Fibroblast of the conjunctiva (primary cell): ENCODE measurements at regions not wholly inside any gene's neighbourhood (a gene's known extent, or its start where the extent isn't known, plus 50 kb on each side); places are given as distances from the start of the nearest gene placed in this dataset.
A peak's percentile ranks its signal among the peaks of the same experiment; 100 is the strongest.

ENCODE experiments used
- DNase-seq: peaks from one replicate; pipeline ENCODE4 v3.0.0-alpha.2; 2010; ENCODE audit warnings: low read depth

DNA sequence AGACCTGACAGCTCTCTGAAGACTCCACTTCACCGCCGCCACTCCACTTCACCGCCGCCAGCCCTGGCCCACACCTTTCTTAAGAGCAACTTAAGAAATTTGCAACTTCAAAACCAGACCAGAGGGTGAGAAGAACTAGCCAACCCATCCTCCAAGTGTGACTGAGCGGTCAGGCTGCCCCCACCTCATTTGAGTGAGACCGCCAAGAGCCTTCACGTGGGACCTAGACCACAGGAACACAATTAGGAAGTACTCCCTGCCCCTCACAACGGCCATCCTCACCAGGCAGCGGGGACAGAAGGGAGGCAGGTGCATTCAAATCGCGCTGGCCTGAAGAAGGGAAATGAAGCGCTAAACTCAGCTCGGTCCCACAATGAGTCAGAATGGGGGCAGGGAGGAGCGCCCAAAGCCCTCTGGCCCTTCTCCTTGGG is 156.8 kb upstream of the BCL6 start:
- no peak for DNase-seq

GRCh38 chr3:187902936-187903335 is 157.7 kb upstream of the BCL6 start:
- DNase-seq: no peak

DNA sequence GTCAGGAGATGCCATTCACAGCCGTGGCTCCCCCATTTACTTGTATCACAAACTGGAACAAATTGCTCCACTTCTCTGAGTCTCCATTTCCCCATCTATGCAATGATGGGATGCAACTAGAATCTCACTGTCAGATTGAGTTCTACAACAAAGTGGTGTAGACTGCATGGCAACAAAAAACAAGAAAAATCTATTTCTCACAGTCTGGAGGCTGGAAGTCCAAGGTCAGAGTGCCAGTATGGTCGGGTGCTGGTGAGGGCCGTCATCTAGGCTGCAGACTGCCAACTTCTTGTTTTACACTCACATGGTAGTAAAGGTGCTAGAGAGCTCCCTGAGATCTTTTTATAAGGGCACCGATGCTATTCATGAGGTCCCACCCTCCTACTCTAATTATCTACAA is 158.4 kb upstream of the BCL6 start:
- DNase-seq: no peak

DNA sequence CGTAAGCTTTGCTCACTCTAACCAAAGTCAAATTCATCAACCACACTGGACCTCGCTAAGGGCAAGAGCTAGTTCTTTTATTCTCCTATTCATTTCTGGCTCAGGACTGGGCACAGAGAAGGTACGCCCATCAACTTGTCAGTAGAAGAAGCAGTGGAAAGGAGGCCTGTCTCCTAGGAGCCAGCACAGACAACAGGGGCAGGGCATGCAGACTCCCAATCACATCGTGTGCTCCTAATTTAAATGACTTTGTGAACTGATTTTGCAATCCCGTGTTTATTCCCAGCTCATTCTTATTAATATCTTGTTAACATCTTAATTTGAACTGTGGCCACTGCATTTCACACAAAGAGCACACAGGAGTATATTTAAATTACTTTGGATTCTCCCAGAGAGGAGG is 161.1 kb upstream of the BCL6 start:
- no peak for DNase-seq

DNA sequence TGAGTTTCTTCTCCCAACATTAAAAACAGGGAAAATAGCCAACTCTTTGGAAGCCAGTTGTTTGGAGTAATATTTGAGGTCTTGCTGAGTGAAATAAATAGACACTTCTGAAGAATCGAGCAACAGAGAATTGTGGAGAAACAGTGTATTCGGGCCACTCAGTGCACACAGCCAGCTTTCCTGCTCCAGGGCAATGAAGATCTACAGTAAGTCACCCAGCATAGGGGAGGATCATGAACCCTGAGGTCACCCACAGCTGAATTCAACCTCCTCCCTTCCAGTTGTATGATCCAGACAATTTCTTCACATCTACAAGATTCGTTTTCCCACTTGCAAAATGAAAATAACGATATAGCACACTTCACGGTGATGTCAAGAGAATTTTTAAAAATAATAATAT is 161.7 kb upstream of the BCL6 start:
- DNase-seq: no peak

DNA sequence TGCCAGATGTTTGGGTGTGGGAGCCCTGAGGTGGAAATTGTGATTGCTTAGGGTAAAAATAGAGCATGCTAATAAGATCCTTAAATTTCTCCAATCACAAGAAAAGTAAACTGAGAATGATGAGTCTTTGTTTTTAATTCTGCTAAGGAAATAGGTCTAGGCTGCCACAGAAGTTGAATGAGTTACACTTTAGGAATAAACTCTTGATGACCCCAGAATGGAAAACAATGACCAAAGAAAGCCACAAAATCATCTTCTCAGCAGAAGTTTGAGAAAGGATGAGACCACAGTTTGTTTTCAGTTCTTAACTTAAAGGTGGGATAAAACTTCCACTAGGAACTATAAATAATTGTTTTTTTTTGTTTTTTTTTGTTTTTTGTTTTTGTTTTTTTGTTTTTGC is 164.6 kb upstream of the BCL6 start:
- DNase-seq: no peak

DNA sequence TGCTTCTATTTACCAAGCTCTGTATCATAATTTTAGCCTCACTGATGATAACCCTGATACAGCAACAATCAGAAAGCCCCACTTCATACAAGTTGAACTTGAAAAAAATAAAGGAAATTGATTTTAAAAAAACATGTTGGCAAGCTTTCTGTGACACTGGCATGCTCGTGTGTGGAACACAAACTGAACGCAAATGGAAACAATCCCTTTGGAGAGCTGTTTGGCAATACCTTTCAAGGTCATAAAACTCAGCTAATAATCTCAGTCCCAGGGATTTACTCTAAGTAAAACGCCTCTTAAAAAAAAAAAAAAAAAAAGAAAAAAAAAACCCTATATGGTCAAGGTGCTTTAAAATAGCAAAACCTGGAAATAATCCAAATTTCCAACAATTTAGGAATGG is 166.7 kb upstream of the BCL6 start:
- DNase-seq: no peak

DNA sequence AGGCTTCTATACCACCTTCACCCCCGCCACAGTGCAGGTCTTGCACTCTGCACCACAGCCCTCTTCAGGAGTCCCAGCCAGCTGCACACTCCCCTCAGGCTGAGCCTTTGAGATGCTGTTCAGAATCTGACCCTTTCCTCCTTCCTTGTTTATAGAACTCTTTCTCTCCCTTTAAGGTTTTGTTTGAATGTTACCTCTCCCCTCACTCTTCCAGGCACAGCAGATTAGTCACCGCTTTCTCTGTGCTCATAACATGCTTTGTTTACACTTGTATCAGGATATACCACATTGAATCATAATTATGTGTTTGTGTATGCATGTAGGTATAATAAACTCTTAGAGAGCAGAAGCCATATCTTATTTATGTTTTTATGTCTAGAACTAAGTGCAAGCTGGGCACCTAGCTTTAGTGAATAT is 168.4 kb upstream of the BCL6 start:
- DNase-seq: no peak

GRCh38 chr3:187914231-187914630 is 169.0 kb upstream of the BCL6 start:
- DNase-seq: no peak

DNA sequence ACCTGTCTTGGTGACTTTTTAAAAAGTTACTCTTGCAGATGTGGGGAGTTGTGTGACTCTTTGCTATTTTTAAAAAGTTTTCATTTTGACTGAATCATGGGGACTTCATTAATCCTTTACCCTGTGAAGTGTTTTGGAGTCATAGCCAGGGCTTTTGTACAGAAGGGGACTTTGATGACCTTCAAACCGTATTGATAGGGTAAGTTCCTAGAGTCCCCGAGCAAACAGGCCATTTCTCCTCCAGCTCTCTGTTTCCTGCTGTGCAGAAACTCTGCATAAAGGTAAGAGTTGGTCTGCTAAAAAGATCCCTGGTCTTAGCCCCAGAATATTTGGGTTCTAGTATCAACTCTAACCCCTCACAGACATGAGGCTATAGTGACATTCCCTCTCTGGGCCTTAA is 170.8 kb upstream of the BCL6 start:
- no peak for DNase-seq

- DNase-seq: no peak
Observed at GRCh38 chr3:187918081-187918644, 172.9 kb upstream of the BCL6 start.

- DNase-seq: no peak
Observed at GRCh38 chr3:187919048-187919447, 173.8 kb upstream of the BCL6 start.

DNA sequence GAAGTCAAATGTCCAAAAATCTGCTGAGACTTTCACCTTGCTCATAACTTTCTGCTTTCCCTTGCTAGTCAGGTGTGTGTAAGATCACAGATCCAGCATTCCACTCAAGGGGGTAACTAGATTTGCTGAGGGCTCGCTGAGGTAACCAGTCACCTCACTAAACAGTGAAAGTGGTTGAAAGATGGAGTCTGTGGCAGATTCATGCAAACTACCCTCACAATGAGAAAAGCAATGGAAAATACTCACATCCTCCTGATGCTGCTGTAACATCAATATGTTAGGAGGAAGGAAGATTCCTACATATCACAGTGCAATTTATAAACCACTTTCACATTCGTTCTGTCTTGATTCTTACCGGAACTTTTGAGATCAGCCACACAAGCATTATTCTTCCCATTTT is 174.3 kb upstream of the BCL6 start:
- no peak for DNase-seq

- DNase-seq: no peak
Observed at GRCh38 chr3:187920030-187920429, 174.8 kb upstream of the BCL6 start.

DNA sequence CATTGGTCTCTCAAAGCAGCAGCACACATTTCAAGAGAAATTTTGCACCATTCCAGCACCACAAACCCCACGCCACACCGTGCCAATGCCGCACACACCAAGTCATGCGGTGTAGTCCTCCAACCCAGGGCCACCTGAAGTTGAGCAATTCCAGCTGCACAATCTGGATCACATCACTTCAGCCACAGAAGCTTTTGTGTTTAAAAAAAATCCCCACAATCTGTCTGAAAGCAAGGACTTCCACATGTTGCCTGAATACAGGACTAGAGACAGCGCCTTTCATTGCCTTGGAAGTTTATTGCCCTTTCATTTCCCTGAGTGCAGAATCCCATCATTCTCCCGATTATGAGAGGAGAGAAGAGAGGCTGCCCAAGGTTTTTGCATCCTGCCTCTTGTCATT is 175.6 kb upstream of the BCL6 start:
- peak; percentile 10 for DNase-seq

DNA sequence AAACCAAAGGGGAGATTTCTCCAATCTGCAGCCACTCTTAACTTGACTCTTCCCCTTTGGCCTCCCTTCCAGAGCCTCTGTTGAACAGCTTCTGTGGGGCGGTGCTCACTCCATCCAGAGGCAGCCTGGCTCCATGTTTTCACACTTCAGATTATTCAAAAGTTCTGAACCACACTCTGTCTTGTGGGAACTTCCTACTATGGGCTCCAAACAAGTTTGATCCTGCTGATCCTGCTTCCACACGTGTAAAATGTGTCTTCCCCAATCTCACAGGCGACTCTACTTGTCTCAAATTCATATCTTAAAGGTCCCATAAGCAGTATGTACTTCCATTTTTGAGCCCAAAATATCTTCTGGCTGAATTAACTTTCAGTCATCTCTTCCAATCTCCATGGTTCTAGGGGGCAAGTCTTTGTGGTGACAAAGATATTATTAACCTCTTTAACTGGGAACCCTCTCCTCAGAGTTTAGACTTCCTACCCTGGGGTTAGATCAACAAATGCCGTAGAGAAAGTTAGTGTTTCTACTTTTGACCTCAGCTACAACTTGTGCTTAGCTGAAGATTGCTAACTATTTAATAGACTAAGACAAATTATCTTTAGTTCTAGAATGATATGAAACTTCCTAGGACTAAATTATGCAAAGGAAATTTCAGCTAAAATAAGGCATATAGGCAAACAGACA is 176.3 kb upstream of the BCL6 start:
- DNase-seq: no peak

GRCh38 chr3:187922704-187923416 is 177.6 kb upstream of the BCL6 start:
- no peak for DNase-seq

- DNase-seq: no peak
Observed at GRCh38 chr3:187924651-187925050, 179.4 kb upstream of the BCL6 start.

GRCh38 chr3:187925326-187925725 is 180.1 kb upstream of the BCL6 start:
- DNase-seq: no peak

- DNase-seq: no peak
Observed at GRCh38 chr3:187926620-187927019, 181.4 kb upstream of the BCL6 start.

DNA sequence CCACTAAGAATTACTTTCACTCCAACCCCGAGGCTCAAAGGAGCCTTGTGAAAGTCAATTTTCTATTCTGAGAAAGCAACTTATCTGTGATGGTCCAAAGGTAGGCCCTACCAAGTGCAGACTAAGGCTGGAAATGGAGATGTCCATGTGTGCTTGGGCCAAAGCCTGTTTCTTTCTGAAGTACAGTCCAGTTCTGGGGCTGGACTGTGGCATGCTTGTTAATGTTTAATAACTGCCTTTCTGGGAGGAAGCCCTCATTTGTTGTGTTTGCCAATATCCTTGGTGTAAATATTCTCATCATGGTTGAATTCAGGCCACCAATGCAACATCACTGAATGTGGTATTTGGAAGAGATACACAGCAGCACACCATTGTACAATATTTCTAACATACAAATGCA is 182.3 kb upstream of the BCL6 start:
- DNase-seq: no peak

- no peak for DNase-seq
Observed at GRCh38 chr3:187929112-187929816, 184.0 kb upstream of the BCL6 start.

DNA sequence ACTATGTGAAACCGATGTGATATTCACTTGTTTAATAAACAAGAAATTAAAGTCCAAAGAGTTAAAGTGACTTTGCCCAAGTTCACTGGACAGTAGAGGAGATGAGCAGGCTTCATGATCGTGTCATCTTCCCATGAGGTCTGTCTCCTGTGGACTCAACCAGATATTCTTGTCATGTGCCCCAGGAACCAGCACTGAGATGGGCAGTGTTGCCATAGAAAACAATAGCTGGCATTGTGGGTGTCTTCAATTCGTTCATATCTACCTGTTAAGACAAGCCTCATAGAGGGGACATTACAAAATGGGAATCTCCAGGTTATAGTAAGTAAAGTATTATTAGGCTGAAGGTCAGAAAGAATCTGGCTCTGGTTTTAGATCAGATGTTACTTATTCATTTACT is 184.8 kb upstream of the BCL6 start:
- no peak for DNase-seq
